NB4 (cell line): ENCODE measurements at regions not wholly inside any gene's neighbourhood (a gene's known extent, or its start where the extent isn't known, plus 50 kb on each side); places are given as distances from the start of the nearest gene placed in this dataset.

Experiments used
- DNase-seq: peaks from one replicate; pipeline ENCODE4 v3.0.0; 2010; ENCODE audit warnings: low read depth
- H3K4me3 ChIP-seq: one replicate; pipeline ENCODE4 v1.5.1; 2011; ENCODE audit warnings: mild to moderate bottlenecking, low read depth, low read length, moderate library complexity
- MYC ChIP-seq: IDR thresholded peaks from 2 replicates; pipeline ENCODE4 v1.6.1; 2011; ENCODE audit warnings: low read depth, low read length
- POLR2A ChIP-seq: IDR thresholded peaks from 2 replicates; pipeline ENCODE4 v1.6.1; 2011; ENCODE audit warnings: mild to moderate bottlenecking; ENCODE audit not compliant: insufficient read length; ENCODE audit errors: extremely low read depth
- TF ChIP-seq, protein P1 (sequence below): IDR thresholded peaks from 2 replicates; pipeline ENCODE4 v1.6.1; 2011; ENCODE audit warnings: low read depth, low read length
- TF ChIP-seq, protein P2 (sequence below): IDR thresholded peaks from one replicate; pipeline ENCODE4 v1.5.1; 2012; ENCODE audit warnings: low read depth, low read length

DNA sequence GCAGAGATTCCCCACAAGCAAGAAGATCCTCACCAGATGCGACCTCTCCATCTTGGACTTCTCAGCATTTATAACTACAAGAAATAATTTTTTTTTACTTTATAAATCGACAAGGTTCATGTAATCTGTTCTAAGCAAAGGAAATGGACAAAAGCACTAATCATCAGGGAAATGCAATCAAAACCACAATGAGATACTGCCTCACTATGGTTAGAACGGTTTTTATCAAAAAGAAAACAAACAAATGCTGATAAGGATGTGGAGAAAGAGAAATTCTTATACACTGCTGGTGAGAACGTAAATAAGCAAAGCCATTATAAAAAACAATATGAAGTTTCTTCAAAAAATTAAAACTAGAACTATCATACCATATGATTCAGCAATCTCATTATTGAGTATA lies 1382.6 kb downstream of the ARAP2 start:
- H3K4me3 ChIP-seq: no peak overlapping the region
- TF ChIP-seq, protein P1, sequence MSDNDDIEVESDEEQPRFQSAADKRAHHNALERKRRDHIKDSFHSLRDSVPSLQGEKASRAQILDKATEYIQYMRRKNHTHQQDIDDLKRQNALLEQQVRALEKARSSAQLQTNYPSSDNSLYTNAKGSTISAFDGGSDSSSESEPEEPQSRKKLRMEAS: no peak
- TF ChIP-seq MYC (no peak), POLR2A (no peak)
- TF ChIP-seq, protein P2, sequence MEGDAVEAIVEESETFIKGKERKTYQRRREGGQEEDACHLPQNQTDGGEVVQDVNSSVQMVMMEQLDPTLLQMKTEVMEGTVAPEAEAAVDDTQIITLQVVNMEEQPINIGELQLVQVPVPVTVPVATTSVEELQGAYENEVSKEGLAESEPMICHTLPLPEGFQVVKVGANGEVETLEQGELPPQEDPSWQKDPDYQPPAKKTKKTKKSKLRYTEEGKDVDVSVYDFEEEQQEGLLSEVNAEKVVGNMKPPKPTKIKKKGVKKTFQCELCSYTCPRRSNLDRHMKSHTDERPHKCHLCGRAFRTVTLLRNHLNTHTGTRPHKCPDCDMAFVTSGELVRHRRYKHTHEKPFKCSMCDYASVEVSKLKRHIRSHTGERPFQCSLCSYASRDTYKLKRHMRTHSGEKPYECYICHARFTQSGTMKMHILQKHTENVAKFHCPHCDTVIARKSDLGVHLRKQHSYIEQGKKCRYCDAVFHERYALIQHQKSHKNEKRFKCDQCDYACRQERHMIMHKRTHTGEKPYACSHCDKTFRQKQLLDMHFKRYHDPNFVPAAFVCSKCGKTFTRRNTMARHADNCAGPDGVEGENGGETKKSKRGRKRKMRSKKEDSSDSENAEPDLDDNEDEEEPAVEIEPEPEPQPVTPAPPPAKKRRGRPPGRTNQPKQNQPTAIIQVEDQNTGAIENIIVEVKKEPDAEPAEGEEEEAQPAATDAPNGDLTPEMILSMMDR: no peak
- DNase-seq: no peak

DNA sequence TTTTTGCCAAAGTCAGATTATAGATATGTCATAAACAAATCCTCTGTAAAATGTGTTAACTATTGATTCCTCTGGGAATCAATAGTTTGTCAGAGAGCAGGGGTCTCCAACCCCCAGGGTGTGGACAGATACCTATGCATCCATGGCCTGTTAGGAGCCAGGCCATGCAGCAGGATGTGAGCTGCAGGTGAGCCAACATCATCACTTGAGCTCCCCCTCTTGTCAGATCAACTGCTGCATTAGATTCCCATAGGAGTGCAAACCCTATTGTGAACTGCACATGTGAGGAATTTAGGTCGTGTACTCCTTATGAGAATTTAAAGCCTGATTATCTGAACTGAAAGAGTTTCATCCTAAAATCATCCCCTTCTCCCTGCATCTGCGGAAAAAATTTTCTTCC lies 1365.4 kb downstream of the ARAP2 start:
- TF ChIP-seq, protein P1: no peak
- TF ChIP-seq, protein P2: no peak
- TF ChIP-seq POLR2A (no peak), MYC (no peak)
- DNase-seq: no peak
- H3K4me3 ChIP-seq: no peak overlapping the region

DNA sequence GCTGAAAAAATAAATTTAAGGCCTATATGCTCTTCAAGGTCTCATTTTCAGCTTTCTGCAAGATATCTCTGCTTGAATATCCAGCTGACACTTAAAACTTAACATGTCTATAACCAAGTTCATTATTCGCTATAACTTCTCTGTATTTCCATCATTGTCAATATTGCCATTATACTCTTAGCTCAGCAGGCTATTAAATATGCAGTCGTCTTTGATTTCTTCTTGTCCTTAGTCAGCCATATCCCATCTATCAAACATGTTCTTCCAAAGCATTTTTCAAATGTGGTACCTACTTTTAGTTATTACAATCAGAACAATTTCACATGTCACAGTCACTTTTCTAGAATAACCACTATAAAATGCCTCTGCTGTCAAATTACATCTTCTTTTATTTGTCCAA lies 1364.1 kb downstream of the ARAP2 start:
- H3K4me3 ChIP-seq: no peak overlapping the region
- no peak for DNase-seq
- TF ChIP-seq, protein P2: no peak
- TF ChIP-seq, protein P1: no peak
- no peak for TF ChIP-seq POLR2A
- no peak for TF ChIP-seq MYC

DNA sequence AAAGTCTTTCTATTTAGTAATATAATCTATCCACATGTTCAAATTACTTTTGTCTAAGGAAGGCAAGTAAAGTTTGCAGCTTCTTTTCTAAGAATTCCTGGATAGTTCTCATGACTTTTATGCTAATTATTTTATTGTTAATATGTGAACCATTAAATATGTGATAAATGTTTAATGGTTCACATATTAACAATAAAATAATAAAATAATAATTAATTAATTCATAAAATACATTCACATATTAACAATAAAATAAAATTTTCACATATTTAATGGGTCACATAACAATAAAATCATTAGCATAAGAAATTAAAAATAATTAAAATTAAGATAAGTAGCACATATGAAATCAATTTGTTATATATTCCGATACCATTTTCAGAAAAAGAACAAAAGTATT lies 1352.4 kb downstream of the ARAP2 start:
- no peak overlapping the region for H3K4me3 ChIP-seq
- TF ChIP-seq MYC: no peak
- TF ChIP-seq, protein P1: no peak
- TF ChIP-seq POLR2A: no peak
- TF ChIP-seq, protein P2: no peak
- no peak for DNase-seq

DNA sequence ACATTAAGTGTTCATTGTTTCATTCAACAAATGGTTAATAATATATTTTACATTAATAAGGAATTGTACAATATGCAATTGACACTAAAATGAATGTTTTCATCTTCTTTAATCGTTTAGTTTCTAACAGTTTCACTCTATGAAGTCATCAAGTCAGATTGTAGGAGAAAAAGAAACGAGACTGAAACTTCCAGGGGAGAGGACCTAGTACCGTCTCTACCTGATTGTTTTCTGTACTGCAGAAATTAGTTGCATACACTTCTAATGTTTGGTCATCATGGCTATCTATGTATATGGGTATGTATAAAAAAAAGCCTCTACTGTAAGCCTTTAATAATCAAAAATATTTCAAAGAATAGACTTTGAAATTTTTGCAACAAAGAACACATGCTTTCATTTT lies 1350.9 kb downstream of the ARAP2 start:
- TF ChIP-seq MYC: no peak
- TF ChIP-seq, protein P1: no peak
- TF ChIP-seq POLR2A: no peak
- TF ChIP-seq, protein P2: no peak
- no peak for DNase-seq
- H3K4me3 ChIP-seq: no peak overlapping the region

DNA sequence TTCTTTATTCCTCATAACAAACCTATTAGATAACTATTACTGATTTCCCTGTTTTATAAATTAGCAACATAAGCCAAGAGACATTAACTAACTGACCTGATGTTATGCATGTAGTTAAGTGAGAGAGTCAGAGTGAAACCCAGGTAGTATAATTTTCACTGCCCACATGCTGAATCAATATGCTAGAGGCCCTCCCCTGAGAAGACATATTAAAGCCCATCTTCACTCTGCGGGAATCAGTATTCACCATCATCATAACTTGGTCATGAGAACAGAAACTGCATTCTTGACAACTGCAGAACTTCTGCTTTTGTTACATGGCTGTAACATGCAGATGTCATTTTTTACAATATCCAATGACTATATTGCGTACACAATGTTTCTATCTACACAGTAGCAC lies 1324.3 kb downstream of the ARAP2 start:
- DNase-seq: no peak

More for the DNA sequence above, 1324.3 kb downstream of the ARAP2 start:
- TF ChIP-seq, protein P1: no peak
- TF ChIP-seq POLR2A (no peak), MYC (no peak)
- TF ChIP-seq, protein P2: no peak
- no peak overlapping the region for H3K4me3 ChIP-seq
